ENCODE measurements at regions not wholly inside any gene's neighbourhood (a gene's known extent, or its start where the extent isn't known, plus 50 kb on each side); places are given as distances from the start of the nearest gene placed in this dataset.

- TF ChIP-seq CTCF (IDR thresholded peaks at IDR 0.05; ENCODE audit: low read depth, low read length, missing input control), result no peak
- no peak for TF ChIP-seq SP1 (IDR thresholded peaks at IDR 0.05)
- TF ChIP-seq JUND (IDR thresholded peaks at IDR 0.05), result no peak
- TF ChIP-seq FOXA1 (IDR thresholded peaks at IDR 0.05), result no peak
- TF ChIP-seq MAX (IDR thresholded peaks at IDR 0.05), result no peak
- TF ChIP-seq EGR1 (IDR thresholded peaks at IDR 0.05; ENCODE audit: low read depth in 2 of 2), result no peak
These were observed 369.9 kb upstream of the LRRC7 start for GRCh38 chr1:69197816-69198215.
